Activated gamma-delta T cell treated with anti-CD3 and anti-CD28 coated beads, Interleukin-2, amount 50 U/mL, for 16 hours (primary cell): ENCODE measurements at regions not wholly inside any gene's neighbourhood (a gene's known extent, or its start where the extent isn't known, plus 50 kb on each side); places are given as distances from the start of the nearest gene placed in this dataset.
"Not testable (repeated sequence)": the region's sequence is repeated elsewhere in the genome, so short reads cannot be mapped to it uniquely, and the experiment has no call there.

Experiments
- DNase-seq: peaks from one replicate; pipeline ENCODE4 v3.0.0-alpha.2; 2020; ENCODE audit warnings: low read depth

DNA sequence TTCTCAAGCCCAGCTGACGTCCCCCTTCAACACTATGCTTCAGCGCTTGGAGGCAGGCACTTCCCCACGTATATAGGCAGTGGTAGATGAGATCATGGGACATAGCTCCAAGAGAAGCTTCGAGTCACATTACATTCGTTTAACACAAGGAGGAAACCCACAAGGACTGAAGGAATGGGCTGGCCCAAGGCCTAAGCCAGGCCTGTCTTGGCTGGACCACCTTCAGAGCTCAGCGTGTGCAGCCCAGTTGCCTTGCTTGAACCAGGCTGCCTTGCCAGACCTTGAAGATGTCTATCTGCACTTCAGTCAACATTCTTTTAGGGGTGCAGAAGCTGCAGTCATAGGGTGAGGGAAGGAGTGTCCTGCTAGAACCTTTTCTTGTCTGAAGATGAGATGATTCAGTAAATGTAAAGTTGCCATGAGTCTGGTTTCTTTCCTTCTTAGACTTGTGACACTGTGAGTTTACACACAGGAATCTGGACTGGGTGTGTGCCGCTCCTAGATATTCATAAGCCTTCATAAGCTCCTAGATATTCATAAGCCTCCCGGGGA, 144.1 kb upstream of the RBPJ start:
- DNase-seq: no peak

DNA sequence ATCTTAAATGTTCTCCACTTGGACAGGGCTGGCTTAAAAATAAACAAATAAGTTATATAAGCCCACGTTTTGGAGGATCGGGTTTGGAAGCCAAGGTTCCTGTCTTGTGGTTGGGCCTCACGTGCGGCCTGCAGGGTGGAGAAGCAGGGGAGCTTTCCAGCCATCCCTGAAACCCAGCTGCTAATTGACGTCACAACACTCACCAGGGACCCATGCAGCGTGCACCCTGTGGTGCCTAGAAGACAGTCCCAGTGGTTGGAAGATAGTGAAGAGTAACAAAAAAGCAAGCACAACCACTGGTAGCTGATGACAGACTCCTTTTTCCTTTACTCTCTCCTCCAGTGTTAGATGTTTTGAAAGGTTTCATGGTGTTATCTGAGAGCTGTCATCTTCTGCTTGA, 142.0 kb upstream of the RBPJ start:
- DNase-seq: no peak

DNA sequence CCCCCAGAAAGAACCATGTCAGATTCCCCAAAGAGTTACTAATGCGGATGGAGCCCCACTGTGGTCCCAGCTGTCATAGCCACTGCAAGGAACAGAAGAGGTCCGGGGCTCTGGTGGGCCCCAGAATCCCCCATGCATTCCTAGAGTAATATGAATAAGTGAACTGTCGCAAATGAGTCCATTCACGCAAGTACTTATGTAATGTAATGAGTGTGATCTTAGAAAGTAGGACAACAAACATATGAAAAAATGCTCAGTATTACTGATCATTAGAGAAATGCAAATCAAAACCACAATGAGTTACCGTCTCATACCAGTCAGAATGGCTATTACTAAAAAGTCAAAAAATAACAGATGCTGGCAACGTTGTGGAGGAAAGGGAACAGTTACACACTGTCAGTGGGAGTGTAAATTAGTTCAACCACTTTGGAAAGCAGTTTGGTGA, 141.5 kb upstream of the RBPJ start:
- DNase-seq: no peak

DNA sequence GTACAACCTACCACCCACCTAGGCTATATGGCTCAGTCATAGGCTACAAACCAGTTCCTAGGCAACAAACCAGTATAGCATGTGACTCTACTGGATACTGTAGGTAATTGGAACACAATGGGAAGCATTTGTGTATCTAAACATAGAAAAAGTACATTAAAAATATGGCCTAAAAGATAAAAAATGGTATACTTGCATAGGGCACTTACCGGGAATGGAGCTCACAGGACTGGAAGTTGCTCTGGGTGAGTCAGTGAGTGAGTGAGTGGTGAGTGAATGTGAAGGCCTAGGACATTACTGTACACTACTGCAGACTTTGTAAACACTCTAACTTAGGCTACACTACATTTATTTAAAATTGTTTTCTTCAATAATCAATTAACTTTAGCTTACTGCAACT, 139.2 kb upstream of the RBPJ start:
- DNase-seq: no peak

DNA sequence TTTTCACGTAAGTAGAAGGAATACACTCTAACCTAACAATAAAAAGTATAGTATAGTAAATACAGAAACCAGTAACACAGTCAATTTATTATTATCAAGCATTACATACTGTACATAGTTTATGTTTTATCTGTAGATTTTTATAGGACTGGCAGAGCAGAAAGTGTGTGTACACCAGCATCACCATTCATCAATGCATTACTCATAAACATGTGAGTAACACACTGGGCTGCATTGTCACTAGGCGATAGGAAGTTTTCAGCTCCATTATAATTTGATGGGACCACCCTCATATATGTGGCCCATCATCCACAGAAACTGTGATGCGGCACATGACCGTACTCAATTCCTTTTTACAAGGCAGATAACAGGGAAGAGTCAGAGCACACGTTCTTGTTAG, 137.8 kb upstream of the RBPJ start:
- DNase-seq: no peak

DNA sequence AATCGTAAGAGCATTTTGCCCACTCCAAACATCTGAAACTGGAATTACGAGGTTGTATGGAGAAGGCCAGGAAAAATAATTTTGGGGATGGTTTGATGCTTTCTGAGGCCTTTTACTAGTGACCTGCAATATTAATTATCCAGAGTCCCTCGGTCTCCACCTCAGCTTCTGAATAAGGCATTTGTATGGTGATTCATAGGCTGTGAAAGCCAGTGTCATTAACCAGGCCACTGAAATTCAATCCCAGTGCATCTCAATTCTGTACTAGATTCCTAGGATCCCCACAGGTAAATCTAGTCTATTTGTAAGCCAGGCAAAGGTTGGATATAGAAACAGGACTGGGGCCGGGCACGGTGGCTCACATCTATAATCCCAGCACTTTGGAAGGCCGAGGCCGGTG, 135.4 kb upstream of the RBPJ start:
- no peak for DNase-seq

DNA sequence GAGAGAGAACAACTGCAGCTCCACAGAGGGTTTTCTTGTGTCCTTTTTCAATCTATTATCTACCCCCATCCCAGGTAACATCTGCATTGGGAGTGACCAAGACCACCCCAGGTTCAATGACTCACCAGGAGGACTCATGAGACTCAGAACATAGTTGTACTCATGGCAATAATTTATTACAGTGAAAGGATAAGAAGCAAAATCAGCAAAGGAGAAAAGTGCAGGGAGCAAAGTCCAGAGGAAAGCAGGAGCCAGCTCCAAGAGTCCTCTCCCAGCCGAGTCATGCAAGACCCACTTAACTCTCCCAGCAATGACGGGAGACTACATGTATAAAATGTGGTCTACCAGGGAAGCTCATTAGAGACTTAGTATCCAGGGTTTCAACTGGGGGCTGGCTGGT, 129.5 kb upstream of the RBPJ start:
- no peak for DNase-seq

DNA sequence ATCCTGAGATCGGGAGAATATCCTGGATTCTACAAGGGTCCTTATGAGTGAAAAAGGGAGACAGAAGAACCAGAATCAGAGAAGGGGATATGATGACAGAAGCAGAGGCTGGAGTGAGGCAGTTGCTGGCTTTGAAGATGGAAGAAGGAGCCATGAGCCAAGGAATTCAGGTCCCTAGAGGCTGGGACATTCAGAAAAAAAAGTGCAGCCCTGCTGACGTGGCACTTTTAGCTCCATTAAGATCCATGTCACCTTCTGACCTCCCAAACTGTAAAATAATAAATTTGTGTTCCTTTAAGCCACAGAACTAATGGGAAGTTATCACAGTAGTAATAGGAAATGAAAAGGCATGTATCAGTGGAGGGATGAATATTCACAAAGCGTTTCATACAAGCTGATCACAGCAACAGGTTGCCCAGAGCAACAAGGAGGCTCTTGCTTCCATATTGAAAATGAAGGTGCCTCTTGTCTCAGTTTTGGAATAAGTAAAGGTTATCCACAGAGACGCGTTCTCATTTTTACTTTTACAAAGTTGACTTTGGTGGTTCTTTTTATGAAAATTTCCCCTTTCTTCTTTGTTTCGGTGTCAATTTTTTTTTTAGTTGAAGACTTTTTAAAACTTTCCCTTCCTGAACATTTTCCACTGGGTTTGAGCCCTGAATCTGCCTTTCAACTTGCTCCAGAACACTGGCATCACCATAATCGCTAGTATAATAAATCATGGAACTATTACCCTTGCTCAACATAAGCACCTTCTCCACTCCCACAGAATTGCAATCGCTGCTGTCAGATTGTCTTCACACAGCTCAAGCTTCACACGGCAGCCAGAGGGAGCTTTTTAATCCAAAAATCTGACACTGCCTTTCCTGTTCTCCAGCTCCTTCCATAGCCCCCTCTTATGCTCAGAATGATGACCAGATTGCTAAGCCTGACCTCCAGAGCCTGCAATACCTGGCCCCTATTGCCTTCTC, 127.6 kb upstream of the RBPJ start:
- no peak for DNase-seq

DNA sequence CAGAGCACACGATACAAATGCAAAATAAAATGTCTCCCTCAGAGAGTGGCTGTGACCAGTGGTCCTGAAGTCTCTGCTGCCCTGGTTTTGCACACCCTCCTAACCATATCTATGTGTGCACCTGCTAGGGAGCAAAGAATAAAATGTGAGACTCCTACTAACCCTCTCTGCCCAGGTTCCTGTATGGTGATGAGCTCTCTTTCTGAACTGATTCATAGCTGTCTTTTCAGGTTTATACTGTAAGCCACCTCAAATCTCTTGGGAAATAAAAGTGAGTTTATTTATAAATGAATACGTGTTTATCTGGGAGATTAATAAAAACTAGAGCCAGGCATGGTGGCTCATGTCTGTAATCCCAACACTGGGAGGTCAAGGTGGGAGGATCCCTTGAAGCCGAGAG, 126.0 kb upstream of the RBPJ start:
- DNase-seq: no peak

DNA sequence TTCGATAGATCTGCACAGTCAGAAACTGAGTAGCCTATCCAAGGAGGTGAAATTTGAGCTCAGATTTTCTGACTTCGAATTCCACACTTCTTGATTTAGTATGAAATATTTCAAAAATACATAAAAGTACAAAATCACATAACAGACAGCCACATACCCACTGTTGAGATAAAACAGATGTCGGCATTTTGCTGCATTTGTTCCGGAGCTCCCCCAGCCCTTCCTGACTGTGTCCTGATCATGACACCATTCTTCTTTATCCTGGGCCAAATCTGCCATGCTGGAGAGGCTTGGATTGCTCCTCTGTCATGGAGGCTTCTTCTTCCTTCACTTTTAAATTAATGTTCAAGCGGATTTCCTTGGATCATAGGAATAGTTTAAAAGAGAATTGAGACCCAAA, 124.2 kb upstream of the RBPJ start:
- DNase-seq: no peak

DNA sequence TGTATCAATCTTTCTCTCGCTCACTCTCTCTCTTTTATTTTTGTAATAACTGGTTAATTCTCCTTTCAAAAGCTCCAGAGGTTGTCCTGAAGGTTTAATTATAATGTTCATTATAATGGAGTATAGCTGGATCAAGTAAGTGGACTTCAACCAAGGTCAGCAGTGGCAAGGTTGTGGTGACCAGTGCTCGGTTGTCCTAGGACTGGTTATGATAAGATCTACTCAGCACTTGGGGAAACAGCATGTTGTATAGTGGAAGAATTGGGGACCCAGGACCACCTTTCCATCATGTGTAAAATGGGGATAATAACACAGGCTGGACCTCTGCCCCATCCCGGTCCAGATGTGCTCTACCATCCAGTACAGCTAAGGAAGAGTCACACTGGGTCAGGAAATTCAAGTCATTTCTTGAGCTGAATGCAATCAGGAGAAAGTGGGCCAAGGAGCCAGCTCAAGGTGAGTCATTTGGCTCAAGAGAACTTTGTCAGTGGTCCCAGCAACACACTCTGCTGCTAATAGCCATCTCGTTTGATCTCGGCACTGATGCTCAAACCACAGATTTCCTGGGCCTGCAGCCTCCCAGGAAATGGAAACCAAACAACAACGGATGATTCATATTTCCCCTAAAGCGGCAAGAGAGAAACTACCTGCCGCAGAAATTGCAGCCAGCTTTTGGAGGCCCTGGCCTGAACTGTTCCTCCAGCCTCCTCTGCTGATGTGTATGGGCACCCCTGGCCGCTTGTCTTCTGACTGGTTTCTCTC, 123.6 kb upstream of the RBPJ start:
- DNase-seq: peak; percentile 60

DNA sequence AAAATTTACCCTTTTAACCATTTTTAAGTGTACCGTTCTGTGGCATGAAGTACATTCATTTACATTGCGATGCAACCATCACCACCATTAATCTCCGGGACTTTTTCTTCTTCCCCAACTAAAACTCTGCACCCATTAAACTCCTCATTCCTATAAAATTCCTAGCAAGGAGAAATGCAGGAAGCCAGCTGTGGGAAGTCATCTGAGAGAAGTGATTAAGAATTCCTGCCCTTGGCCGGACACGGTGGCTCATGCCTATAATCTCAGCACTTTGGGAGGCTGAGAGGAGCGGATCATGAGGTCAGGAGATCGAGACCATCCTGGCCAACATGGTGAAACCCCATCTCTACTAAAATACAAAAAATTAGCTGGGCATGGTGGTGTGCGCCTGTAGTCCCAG, 121.9 kb upstream of the RBPJ start:
- DNase-seq: not testable (repeated sequence)

DNA sequence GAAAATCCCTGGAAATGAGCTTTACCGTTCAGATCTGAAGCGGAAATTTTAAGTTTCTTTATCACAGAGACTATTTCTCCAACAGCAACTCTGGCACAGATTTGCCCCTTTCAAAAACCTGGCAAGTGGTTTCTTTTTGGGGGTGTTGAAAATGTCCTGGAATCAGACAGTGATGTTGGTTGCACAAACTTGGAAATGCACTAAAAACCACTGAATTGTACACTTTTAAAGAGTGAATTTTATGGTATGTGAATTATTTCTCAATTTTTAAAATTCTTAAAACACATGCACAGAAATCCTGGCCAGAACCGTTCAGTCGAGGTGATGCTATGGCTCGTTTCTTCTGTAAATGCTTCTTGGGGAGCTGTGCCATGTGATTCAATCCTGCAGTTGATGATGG, 121.2 kb upstream of the RBPJ start:
- no peak for DNase-seq

DNA sequence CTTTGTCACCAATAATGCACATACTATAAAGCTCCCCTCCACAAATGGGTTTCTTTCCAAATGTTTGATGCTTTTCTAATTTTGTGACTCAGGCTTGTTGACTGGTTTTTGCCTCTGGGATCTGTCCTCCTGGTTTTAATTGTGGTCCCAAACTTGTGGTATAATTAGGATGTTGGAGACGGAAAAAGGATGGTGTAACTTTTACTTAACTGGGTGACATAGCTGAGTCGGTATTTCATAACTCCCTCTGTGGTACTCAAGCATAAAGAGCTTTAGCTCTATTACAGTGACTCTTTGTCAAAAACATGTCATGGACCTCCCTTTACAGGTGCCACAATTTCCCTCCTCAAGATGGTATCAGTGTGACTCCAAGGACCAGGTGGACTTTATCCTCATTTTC, 119.7 kb upstream of the RBPJ start:
- no peak for DNase-seq

DNA sequence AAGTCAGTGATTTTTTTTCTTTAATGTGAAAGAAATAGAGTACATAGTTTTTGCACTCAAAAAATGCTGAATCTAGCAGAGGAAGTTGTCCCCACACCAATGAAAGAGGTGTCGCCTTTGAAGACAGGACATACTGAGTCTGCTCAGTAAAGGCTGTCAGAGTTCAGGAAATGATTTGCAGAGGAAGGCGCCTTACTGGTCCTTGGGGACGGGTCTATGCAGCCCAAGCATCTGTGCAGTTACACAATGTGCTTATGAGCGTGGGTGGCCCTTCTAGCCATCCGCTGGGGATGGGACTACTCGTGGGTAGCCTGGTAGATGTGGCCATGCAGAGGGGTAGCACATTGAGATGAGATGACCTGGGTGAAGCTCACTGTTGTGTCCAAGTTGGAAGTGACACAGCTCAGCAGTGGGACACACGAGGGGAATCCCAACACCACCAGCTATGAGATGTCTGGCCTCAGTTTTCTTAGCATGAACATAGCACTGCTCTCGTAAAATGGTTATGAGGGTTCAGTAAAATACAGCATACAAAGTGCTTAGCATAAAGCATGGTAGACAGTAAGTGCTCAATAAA, 116.5 kb upstream of the RBPJ start:
- DNase-seq: no peak

DNA sequence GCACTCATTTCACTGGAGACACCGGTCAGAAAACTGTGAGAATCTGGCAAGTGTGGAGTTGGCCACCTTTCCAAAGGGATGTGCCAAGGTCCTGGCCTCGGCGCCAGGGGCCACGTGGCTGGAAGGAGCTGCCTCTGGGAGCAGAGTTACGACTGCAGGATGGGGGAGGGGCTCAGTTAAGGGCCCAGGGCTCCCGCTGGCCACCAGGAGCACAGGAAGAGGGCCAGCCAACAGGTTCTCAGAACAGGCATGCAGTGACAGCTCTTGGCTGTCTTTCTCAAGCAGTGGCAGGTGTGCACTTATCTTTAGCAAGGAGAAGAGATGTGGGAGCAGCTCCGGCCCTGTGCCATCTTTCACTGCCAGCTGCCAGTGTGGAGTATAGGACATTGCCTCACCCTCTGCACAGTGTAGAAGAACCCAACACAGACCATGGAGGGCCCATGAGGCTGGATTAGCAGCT, 115.9 kb upstream of the RBPJ start:
- no peak for DNase-seq

DNA sequence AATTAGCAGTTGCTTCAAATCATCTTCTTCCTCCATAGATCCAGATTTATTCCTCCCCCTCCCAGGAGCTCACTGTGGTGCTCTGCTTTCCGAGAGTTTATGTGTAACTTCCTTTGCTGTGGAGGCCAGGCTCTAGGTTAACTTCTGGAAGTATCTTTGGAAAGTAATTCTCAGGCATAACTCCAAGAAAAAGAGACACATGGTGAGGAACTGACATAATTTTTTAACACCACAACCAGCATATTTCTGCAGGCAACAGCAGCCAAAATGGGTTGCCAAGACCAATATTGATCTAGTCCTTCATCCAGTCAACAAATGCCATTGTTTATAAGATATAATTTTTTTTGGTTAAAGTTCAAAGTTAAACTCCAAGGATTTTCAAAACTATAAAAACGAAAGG, 114.5 kb upstream of the RBPJ start:
- no peak for DNase-seq

DNA sequence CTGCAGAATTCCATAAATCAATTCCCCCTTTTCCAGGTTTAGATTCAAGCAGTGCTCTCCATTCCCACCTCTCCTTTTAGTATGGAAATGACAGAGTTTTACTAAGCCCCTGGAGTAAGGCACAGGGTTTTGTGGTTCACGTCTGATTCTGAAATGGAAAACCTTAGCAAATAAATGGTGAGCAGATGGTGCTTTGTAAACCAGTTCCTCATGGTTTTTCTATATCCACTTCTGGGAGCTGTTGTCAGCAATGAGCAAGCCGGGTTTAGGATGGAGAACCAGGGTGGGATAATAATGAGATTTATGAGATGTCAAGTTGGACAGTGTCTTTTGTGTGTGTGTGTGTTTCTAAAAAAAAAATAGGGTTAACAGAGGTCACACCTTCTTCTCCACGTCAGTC, 113.8 kb upstream of the RBPJ start:
- DNase-seq: no peak

DNA sequence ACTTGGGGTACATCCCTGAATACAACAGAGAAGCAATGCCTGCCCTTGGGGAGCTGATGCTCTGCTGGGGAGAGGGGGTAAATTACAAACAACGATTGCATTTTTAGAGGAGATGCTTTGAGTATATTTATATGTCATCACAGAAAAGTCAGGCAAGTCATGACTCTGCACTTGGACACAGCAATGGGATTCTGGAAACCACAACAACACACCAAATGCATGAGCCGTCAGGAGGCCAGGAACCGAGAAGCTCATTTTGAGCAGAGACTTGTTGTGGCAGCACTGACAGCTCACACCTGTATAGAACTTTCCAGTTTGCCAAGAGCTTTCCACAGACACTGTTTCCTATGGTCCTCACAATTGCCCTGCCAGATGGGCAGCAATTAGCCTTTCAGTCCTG, 113.2 kb upstream of the RBPJ start:
- DNase-seq: no peak

DNA sequence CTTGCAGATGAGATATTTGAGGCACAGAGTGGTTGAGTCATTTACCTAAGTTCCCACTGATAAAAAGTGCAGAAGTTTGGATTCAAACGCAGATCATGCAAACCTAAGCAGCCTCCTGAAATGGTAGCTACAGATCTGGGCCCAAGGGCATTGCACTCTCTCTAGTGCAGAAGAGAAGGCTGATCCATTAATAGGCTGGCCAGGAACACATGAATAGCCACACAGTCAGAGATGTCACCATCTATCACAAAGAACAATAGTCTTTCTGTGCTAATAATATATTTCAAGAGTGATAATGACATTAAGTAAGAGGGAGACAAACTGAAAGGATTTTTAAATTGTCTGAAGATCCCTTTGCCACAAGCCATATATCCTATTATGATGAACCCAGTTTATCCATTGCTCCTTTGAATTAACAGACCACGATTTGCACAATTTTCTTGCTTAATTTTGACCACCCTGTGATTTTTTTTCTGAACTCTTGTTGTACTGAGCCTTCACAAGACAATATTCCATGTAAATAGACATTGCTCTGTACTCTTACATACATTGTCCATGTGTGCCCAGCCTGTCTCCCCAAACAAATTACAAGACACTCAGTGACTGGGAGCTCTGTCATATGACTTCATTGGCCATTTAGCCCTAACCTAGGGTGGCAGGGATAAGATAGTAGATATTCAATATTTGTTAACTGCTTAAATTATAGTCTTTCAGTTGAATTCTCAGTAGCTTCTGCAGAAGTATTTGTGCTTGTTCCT, 112.4 kb upstream of the RBPJ start:
- no peak for DNase-seq

DNA sequence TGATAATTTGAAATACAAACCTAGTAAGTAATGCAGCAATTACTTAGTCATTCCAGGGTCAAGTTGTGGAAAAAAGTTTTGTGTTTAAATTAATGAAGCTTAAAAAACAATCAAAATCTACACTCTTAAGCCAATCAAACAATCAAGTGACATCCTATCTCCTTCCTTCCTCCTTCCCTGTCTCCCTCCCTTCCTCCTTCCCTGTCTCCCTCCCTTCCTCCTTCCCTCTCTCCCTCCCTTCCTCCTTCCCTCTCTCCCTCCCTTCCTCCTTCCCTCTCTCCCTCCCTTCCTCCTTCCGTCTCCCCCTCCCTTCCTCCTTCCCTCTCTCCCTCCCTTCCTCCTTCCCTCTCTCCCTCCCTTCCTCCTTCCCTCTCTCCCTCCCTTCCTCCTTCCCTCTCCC, 111.4 kb upstream of the RBPJ start:
- not testable (repeated sequence) for DNase-seq

DNA sequence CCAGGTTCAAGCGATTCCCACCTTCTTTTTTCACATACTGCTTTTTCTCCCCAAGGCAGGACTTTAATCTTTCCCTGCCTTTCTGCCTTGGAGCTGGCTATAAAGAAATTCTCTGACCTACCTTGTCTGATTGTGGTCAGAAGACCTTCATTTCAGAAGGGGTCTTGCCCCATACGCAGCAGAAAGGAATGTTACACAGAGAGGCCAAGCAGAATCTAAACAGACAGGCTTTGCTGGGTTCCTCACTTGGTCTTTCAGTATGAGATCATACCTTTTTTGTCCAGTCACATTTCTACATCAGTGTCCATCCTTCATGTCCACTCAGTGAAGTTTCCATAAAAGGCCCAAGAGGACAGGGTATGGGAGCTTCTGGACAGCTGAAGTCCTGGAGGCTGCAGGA, 108.3 kb upstream of the RBPJ start:
- DNase-seq: no peak
